ENCODE measurements at regions not wholly inside any gene's neighbourhood (a gene's known extent, or its start where the extent isn't known, plus 50 kb on each side); places are given as distances from the start of the nearest gene placed in this dataset.

GRCh38 chr1:163935738-163936374 is 614.1 kb downstream of the NUF2 start:
- Histone ChIP-seq H3K14ac (ENCODE audit: insufficient read depth, low read length) (no peak overlapping the region), H2BK20ac (ENCODE audit: low read depth, low read length, poor library complexity, severe bottlenecking) (no peak overlapping the region), H3K23ac (ENCODE audit: insufficient read length, low read depth, low read length) (no peak overlapping the region), H3K4me1 (ENCODE audit: insufficient read depth, low read length) (no peaks in the 10 kb centered on the region; the same call in 1 of the 2 replicates), H3K56ac (ENCODE audit: insufficient read length, low read depth, low read length) (no peak overlapping the region), H3K9ac (ENCODE audit: extremely low read depth, insufficient read length, low read length) (no peak overlapping the region), H3K79me2 (ENCODE audit: insufficient read depth, low read length) (no peaks in the 10 kb centered on the region), H4K5ac (ENCODE audit: insufficient read length, low read depth, low read length) (no peak overlapping the region), H3K23me2 (ENCODE audit: insufficient read length, low read depth, low read length, poor library complexity, severe bottlenecking) (no peaks in the 10 kb centered on the region), H2BK5ac (ENCODE audit: insufficient read length, low read length) (no peak overlapping the region), H3K4ac (ENCODE audit: low read depth, low read length) (no peak overlapping the region), H4K91ac (ENCODE audit: insufficient read length, low read depth, low read length) (no peak overlapping the region), H3T11ph (ENCODE audit: low read length) (no peak overlapping the region), H2BK120ac (ENCODE audit: low read depth, low read length, poor library complexity, severe bottlenecking) (no peak overlapping the region), H4K8ac (replicated peaks; ENCODE audit: insufficient read length, low read depth, low read length) (no peak overlapping the region), H2BK12ac (ENCODE audit: insufficient read length, low read depth, low read length) (no peak overlapping the region), H2BK15ac (ENCODE audit: low read depth, low read length) (no peak overlapping the region; the same call in 1 of the 2 replicates), H3K18ac (ENCODE audit: insufficient read length, low read depth, low read length) (no peak overlapping the region), H3K9me3 (ENCODE audit: control insufficient read depth, low read depth, low read length) (no peaks in the 10 kb centered on the region), H3K27me3 (ENCODE audit: insufficient read depth, low read length) (no peaks in the 10 kb centered on the region), H2AK5ac (ENCODE audit: insufficient read length, low read length) (no peak overlapping the region), H3K79me1 (ENCODE audit: insufficient read depth, low read depth, low read length, poor library complexity, severe bottlenecking) (no peaks in the 10 kb centered on the region), H2AFZ (ENCODE audit: low read length) (no peak overlapping the region), H4K20me1 (ENCODE audit: control insufficient read depth, insufficient read depth, insufficient read length) (no peaks in the 10 kb centered on the region), H3K4me2 (ENCODE audit: insufficient read depth, insufficient read length, low read length) (no peak overlapping the region), H3K27ac (ENCODE audit: insufficient read length, low read depth, low read length) (no peak overlapping the region)
- peaks cover 3 to 5% of the 10 kb centered on the region in 2 experiments; a peak in 3 of 4 replicates for H3K4me1 Mint-ChIP-seq
- H3K36me3 Mint-ChIP-seq (ENCODE audit: insufficient read depth in 1 of 3, low read depth in 3 of 3): peaks cover 0 to 2% (median 2%) of the 10 kb centered on the region in 3 experiments; a peak in 3 of 7 replicates
- WGBS (ENCODE audit: extremely low coverage, insufficient read length, low lambda C conversion rate): no CpG with 5 or more reads among the region's 3 CpGs
- TF ChIP-seq CTCF (conservative IDR thresholded peaks at IDR 0.05): no peak
- no peak for DNase-seq
- peaks cover 2 to 5% of the 10 kb centered on the region in 2 experiments; a peak in 3 of 5 replicates for H3K9me3 Mint-ChIP-seq
- no peaks in the 10 kb centered on the region for H3K27me3 Mint-ChIP-seq (ENCODE audit: low read depth)
- no peak overlapping the region for H3K27ac Mint-ChIP-seq
- no peak overlapping the region for H3K4me3 Mint-ChIP-seq
